MM.1S (cell line): ENCODE measurements at regions not wholly inside any gene's neighbourhood (a gene's known extent, or its start where the extent isn't known, plus 50 kb on each side); places are given as distances from the start of the nearest gene placed in this dataset.
"Not testable (repeated sequence)": the region's sequence is repeated elsewhere in the genome, so short reads cannot be mapped to it uniquely, and the experiment has no call there.

Experiments used
- DNase-seq: peaks from one replicate; pipeline ENCODE4 v3.0.0-alpha.2; 2015
- H2AFZ ChIP-seq: fragments of 300-600 bp; sonication (generic); 2 replicates; pipeline ENCODE4 v1.6.0; 2016; ENCODE audit warnings: antibody characterized with exemption, low read length
- H3F3A ChIP-seq: fragments of 300-600 bp; sonication (generic); 2 replicates; pipeline ENCODE4 v1.6.1; 2016; ENCODE audit warnings: mild to moderate bottlenecking, antibody characterized with exemption, low read length, moderate library complexity, mixed read lengths; ENCODE audit not compliant: insufficient read depth
- H3K27ac ChIP-seq: fragments of 300-600 bp; sonication (generic); 2 replicates; pipeline ENCODE4 v1.5.1; 2016; ENCODE audit warnings: mild to moderate bottlenecking, low read length
- H3K27me3 ChIP-seq: fragments of 300-600 bp; sonication (generic); replicated peaks from 2 replicates; pipeline ENCODE4 v1.6.0; 2016; ENCODE audit warnings: low read length; ENCODE audit not compliant: insufficient read depth
- H3K36me3 ChIP-seq: fragments of 300-600 bp; sonication (generic); replicated peaks from 2 replicates; pipeline ENCODE4 v1.6.1; 2016; ENCODE audit warnings: mild to moderate bottlenecking, low read length, mixed read lengths; ENCODE audit not compliant: insufficient read depth
- H3K4me1 ChIP-seq: fragments of 300-600 bp; sonication (generic); 2 replicates; pipeline ENCODE4 v1.6.1; 2016; ENCODE audit warnings: low read length, mixed read lengths
- H3K4me2 ChIP-seq: fragments of 300-600 bp; sonication (generic); 2 replicates; pipeline ENCODE4 v1.6.0; 2016; ENCODE audit warnings: low read depth, low read length
- H3K4me3 ChIP-seq: fragments of 300-600 bp; sonication (generic); 2 replicates; pipeline ENCODE4 v1.5.1; 2016; ENCODE audit warnings: low read length, mixed read lengths
- H3K79me2 ChIP-seq: fragments of 300-600 bp; sonication (generic); 2 replicates; pipeline ENCODE4 v1.6.1; 2016; ENCODE audit warnings: mixed run types, low read length, mixed read lengths
- H3K9ac ChIP-seq: fragments of 300-600 bp; sonication (generic); 2 replicates; pipeline ENCODE4 v1.6.1; 2016; ENCODE audit warnings: low read length, mixed read lengths
- H3K9me2 ChIP-seq: fragments of 300-600 bp; sonication (generic); replicated peaks from 2 replicates; pipeline ENCODE4 v1.6.1; 2016; ENCODE audit warnings: mild to moderate bottlenecking, low read length, mixed read lengths; ENCODE audit not compliant: insufficient read depth
- H3K9me3 ChIP-seq: fragments of 300-600 bp; sonication (generic); replicated peaks from 2 replicates; pipeline ENCODE4 v1.6.1; 2016; ENCODE audit warnings: mild to moderate bottlenecking, low read length, mixed read lengths; ENCODE audit not compliant: insufficient read depth
- H4K20me1 ChIP-seq: fragments of 300-600 bp; sonication (generic); 2 replicates; pipeline ENCODE4 v1.6.1; 2016; ENCODE audit warnings: mild to moderate bottlenecking, low read length, moderate library complexity, mixed read lengths; ENCODE audit not compliant: insufficient read depth
- CTCF ChIP-seq: fragments of 300-600 bp; sonication (generic); IDR thresholded peaks from 2 replicates; pipeline ENCODE4 v1.5.1; 2016; ENCODE audit warnings: antibody characterized with exemption, low read length, mixed read lengths
- EZH2 ChIP-seq: fragments of 300-600 bp; sonication (generic); optimal IDR thresholded peaks from 2 replicates; pipeline ENCODE3; 2017; ENCODE audit warnings: low read depth, mild to moderate bottlenecking, antibody characterized with exemption, low read length, mixed read lengths
- EZH2phosphoT487 ChIP-seq: fragments of 300-600 bp; sonication (generic); IDR thresholded peaks from 2 replicates; pipeline ENCODE4 v1.6.1; 2018; ENCODE audit warnings: antibody characterized with exemption, low read length

- Histone ChIP-seq H3K4me2 (peak overlapping the region; percentile 81), H3K9me2 (no peaks in the 10 kb centered on the region), H2AFZ (no peak overlapping the region), H3K9me3 (no peaks in the 10 kb centered on the region), H3K4me1 (peaks cover 17% of the 10 kb centered on the region), H3K79me2 (no peaks in the 10 kb centered on the region), H3K9ac (no peak overlapping the region), H3K4me3 (no peak overlapping the region), H4K20me1 (no peaks in the 10 kb centered on the region), H3K27me3 (no peaks in the 10 kb centered on the region), H3K36me3 (no peaks in the 10 kb centered on the region), H3K27ac (peak overlapping the region; percentile 45; the same call in 1 of the 2 replicates), H3F3A (peaks cover 7% of the 10 kb centered on the region; the same call in 1 of the 2 replicates)
- DNase-seq: no peak
- TF ChIP-seq EZH2phosphoT487 (no peak), EZH2 (no peak), CTCF (no peak)
Observed at GRCh38 chr12:60211244-60211643, 615.4 kb downstream of the SLC16A7 start.

GRCh38 chr12:60212159-60213000, 616.6 kb downstream of the SLC16A7 start:
- DNase-seq: no peak
- no peak overlapping the region for H2AFZ ChIP-seq
- no peak overlapping the region for H3K9ac ChIP-seq
- no peak overlapping the region for H3K4me2 ChIP-seq
- H3K4me3 ChIP-seq: no peak overlapping the region
- H3K4me1 ChIP-seq: peaks cover 17% of the 10 kb centered on the region
- H3F3A ChIP-seq: peaks cover 7% of the 10 kb centered on the region; the same call in 1 of the 2 replicates
- no peaks in the 10 kb centered on the region for H3K9me2 ChIP-seq
- H3K79me2 ChIP-seq: no peaks in the 10 kb centered on the region
- H3K27me3 ChIP-seq: no peaks in the 10 kb centered on the region
- H3K36me3 ChIP-seq: no peaks in the 10 kb centered on the region
- H3K27ac ChIP-seq: no peak overlapping the region
- H3K9me3 ChIP-seq: no peaks in the 10 kb centered on the region
- TF ChIP-seq EZH2: no peak
- TF ChIP-seq CTCF: no peak
- no peak for TF ChIP-seq EZH2phosphoT487
- no peaks in the 10 kb centered on the region for H4K20me1 ChIP-seq

GRCh38 chr12:60213272-60213671, 617.4 kb downstream of the SLC16A7 start:
- H3K4me1 ChIP-seq: peaks cover 17% of the 10 kb centered on the region

GRCh38 chr12:60216226-60216625, 620.4 kb downstream of the SLC16A7 start:
- H3K9me3 ChIP-seq: no peaks in the 10 kb centered on the region
- no peak overlapping the region for H3K4me2 ChIP-seq
- H3K9ac ChIP-seq: no peak overlapping the region
- TF ChIP-seq EZH2 (no peak), CTCF (no peak), EZH2phosphoT487 (no peak)
- H3K4me1 ChIP-seq: peaks cover 3% of the 10 kb centered on the region
- H3K9me2 ChIP-seq: no peaks in the 10 kb centered on the region
- H3F3A ChIP-seq: no peaks in the 10 kb centered on the region
- no peaks in the 10 kb centered on the region for H4K20me1 ChIP-seq
- no peaks in the 10 kb centered on the region for H3K36me3 ChIP-seq
- no peak overlapping the region for H3K4me3 ChIP-seq
- no peaks in the 10 kb centered on the region for H3K79me2 ChIP-seq
- no peak overlapping the region for H2AFZ ChIP-seq
- H3K27me3 ChIP-seq: no peaks in the 10 kb centered on the region
- DNase-seq: no peak
- H3K27ac ChIP-seq: no peak overlapping the region

More at GRCh38 chr12:60213272-60213671, 617.4 kb downstream of the SLC16A7 start:
- not testable (repeated sequence) for H3K9me3 ChIP-seq, H3K4me2 ChIP-seq, H3K4me3 ChIP-seq, H3K9me2 ChIP-seq, H3K9ac ChIP-seq, H3K27ac ChIP-seq, H3F3A ChIP-seq, H2AFZ ChIP-seq, H3K36me3 ChIP-seq, H3K79me2 ChIP-seq, DNase-seq, H3K27me3 ChIP-seq, H4K20me1 ChIP-seq
